H9 (cell line): ENCODE measurements at regions not wholly inside any gene's neighbourhood (a gene's known extent, or its start where the extent isn't known, plus 50 kb on each side); places are given as distances from the start of the nearest gene placed in this dataset.

ENCODE experiments used
- DNase-seq: peaks from one replicate; pipeline ENCODE4 v3.0.0-alpha.2; 2017
- H2AFZ ChIP-seq: one replicate; pipeline ENCODE4 v1.6.1; 2013; ENCODE audit warnings: mild to moderate bottlenecking, low read length, control low read depth, moderate library complexity
- H2AK5ac ChIP-seq: 2 replicates; pipeline ENCODE4 v1.6.1; 2013; ENCODE audit warnings: low read length, control low read depth, mixed read lengths; ENCODE audit not compliant: insufficient read length
- H2BK120ac ChIP-seq: one replicate; pipeline ENCODE4 v1.6.1; 2013; ENCODE audit warnings: low read depth, mild to moderate bottlenecking, low read length, control low read depth, inconsistent platforms; ENCODE audit not compliant: poor library complexity, severe bottlenecking
- H2BK12ac ChIP-seq: 2 replicates; pipeline ENCODE4 v1.6.1; 2013; ENCODE audit warnings: low read length, control low read depth, mixed read lengths, low read depth; ENCODE audit not compliant: insufficient read length
- H2BK15ac ChIP-seq: 2 replicates; pipeline ENCODE4 v1.6.1; 2013; ENCODE audit warnings: low read depth, low read length, control low read depth
- H2BK20ac ChIP-seq: one replicate; pipeline ENCODE4 v1.6.1; 2013; ENCODE audit warnings: low read depth, mild to moderate bottlenecking, low read length, control low read depth, inconsistent platforms; ENCODE audit not compliant: poor library complexity, severe bottlenecking
- H2BK5ac ChIP-seq: 2 replicates; pipeline ENCODE4 v1.6.1; 2013; ENCODE audit warnings: low read length, control low read depth, mixed read lengths; ENCODE audit not compliant: insufficient read length
- H3K14ac ChIP-seq: 2 replicates; pipeline ENCODE4 v1.6.1; 2013; ENCODE audit warnings: low read length, control low read depth; ENCODE audit not compliant: insufficient read depth
- H3K18ac ChIP-seq: 2 replicates; pipeline ENCODE4 v1.6.1; 2013; ENCODE audit warnings: low read depth, mild to moderate bottlenecking, mixed read lengths, low read length, control low read depth; ENCODE audit not compliant: insufficient read length
- H3K23ac ChIP-seq: 2 replicates; pipeline ENCODE4 v1.6.1; 2013; ENCODE audit warnings: low read length, control low read depth, mixed read lengths, low read depth; ENCODE audit not compliant: insufficient read length
- H3K23me2 ChIP-seq: 2 replicates; pipeline ENCODE4 v1.6.1; 2013; ENCODE audit warnings: low read depth, mild to moderate bottlenecking, mixed read lengths, low read length, control low read depth; ENCODE audit not compliant: insufficient read length, poor library complexity, severe bottlenecking
- H3K27ac ChIP-seq: 2 replicates; pipeline ENCODE4 v1.5.1; 2013; ENCODE audit warnings: low read length, control low read depth, mixed read lengths, low read depth; ENCODE audit not compliant: insufficient read length
- H3K27me3 ChIP-seq: 2 replicates; pipeline ENCODE4 v1.6.1; 2013; ENCODE audit warnings: low read length, control low read depth, inconsistent platforms; ENCODE audit not compliant: insufficient read depth
- H3K4ac ChIP-seq: 2 replicates; pipeline ENCODE4 v1.6.1; 2013; ENCODE audit warnings: low read depth, mild to moderate bottlenecking, control low read depth, inconsistent platforms, low read length, moderate library complexity
- H3K4me1 ChIP-seq: 2 replicates; pipeline ENCODE4 v1.6.1; 2013; ENCODE audit warnings: low read length, control low read depth, inconsistent platforms; ENCODE audit not compliant: insufficient read depth
- H3K4me2 ChIP-seq: 2 replicates; pipeline ENCODE4 v1.6.1; 2013; ENCODE audit warnings: low read length, control low read depth, mixed read lengths; ENCODE audit not compliant: insufficient read length, insufficient read depth
- H3K56ac ChIP-seq: 2 replicates; pipeline ENCODE4 v1.6.1; 2013; ENCODE audit warnings: low read depth, mild to moderate bottlenecking, mixed read lengths, low read length, control low read depth; ENCODE audit not compliant: insufficient read length
- H3K79me1 ChIP-seq: 2 replicates; pipeline ENCODE4 v1.6.1; 2013; ENCODE audit warnings: low read depth, mild to moderate bottlenecking, moderate library complexity, low read length, control low read depth, inconsistent platforms; ENCODE audit not compliant: insufficient read depth, poor library complexity, severe bottlenecking
- H3K79me2 ChIP-seq: 2 replicates; pipeline ENCODE4 v1.6.1; 2013; ENCODE audit warnings: low read length, control low read depth, inconsistent platforms; ENCODE audit not compliant: insufficient read depth
- H3K9ac ChIP-seq: 2 replicates; pipeline ENCODE4 v1.6.1; 2013; ENCODE audit warnings: low read length, control low read depth, mixed read lengths; ENCODE audit not compliant: insufficient read length; ENCODE audit errors: extremely low read depth
- H3K9me3 ChIP-seq: one replicate; pipeline ENCODE4 v1.6.1; 2013; ENCODE audit warnings: low read depth, low read length, inconsistent platforms; ENCODE audit not compliant: control insufficient read depth
- H3T11ph ChIP-seq: one replicate; pipeline ENCODE4 v1.6.1; 2013; ENCODE audit warnings: mild to moderate bottlenecking, low read length, control low read depth, inconsistent platforms
- H4K20me1 ChIP-seq: one replicate; pipeline ENCODE4 v1.6.1; 2013; ENCODE audit not compliant: control insufficient read depth, insufficient read length, insufficient read depth
- H4K5ac ChIP-seq: 2 replicates; pipeline ENCODE4 v1.6.1; 2013; ENCODE audit warnings: low read depth, mild to moderate bottlenecking, mixed read lengths, low read length, control low read depth; ENCODE audit not compliant: insufficient read length
- H4K8ac ChIP-seq: replicated peaks from 2 replicates; pipeline ENCODE4 v1.6.1; 2013; ENCODE audit warnings: low read length, control low read depth, mixed read lengths, low read depth; ENCODE audit not compliant: insufficient read length
- H4K91ac ChIP-seq: 2 replicates; pipeline ENCODE4 v1.6.1; 2013; ENCODE audit warnings: low read depth, mild to moderate bottlenecking, moderate library complexity, mixed read lengths, low read length, control low read depth; ENCODE audit not compliant: insufficient read length
- H3K27ac Mint-ChIP-seq, 3 experiments: 2 replicates in 2 of 3; 3 replicates in 1 of 3; pipeline ENCODE4 v1.8.0; 2020 to 2021; ENCODE audit warnings: mixed read lengths in 3 of 3, mild to moderate bottlenecking in 1 of 3, moderate library complexity in 1 of 3
- H3K27me3 Mint-ChIP-seq: 2 replicates; pipeline ENCODE4 v1.8.0; 2021; ENCODE audit warnings: low read depth, mild to moderate bottlenecking, moderate library complexity, mixed read lengths
- H3K36me3 Mint-ChIP-seq, 3 experiments: 2 replicates in 2 of 3; 3 replicates in 1 of 3; pipeline ENCODE4 v1.8.0; 2020 to 2021; ENCODE audit warnings: low read depth in 3 of 3, mixed read lengths in 3 of 3; ENCODE audit not compliant: insufficient read depth in 1 of 3
- H3K4me1 Mint-ChIP-seq, 2 experiments: 2 replicates each; pipeline ENCODE4 v1.8.0; 2020; ENCODE audit warnings: mixed read lengths in 2 of 2
- H3K4me3 Mint-ChIP-seq, 2 experiments: 2 replicates in 1 of 2; 3 replicates in 1 of 2; pipeline ENCODE4 v1.8.0; 2020 to 2021; ENCODE audit warnings: mild to moderate bottlenecking in 2 of 2, mixed read lengths in 2 of 2, moderate library complexity in 1 of 2
- H3K9me3 Mint-ChIP-seq, 2 experiments: 2 replicates in 1 of 2; 3 replicates in 1 of 2; pipeline ENCODE4 v1.8.0; 2020; ENCODE audit warnings: mild to moderate bottlenecking in 2 of 2, mixed read lengths in 2 of 2, moderate library complexity in 1 of 2
- CTCF ChIP-seq: fragments of 200-600 bp; sonication (generic); conservative IDR thresholded peaks from 3 replicates; pipeline ENCODE4 v1.8.0; 2021; ENCODE audit warnings: antibody characterized with exemption, mild to moderate bottlenecking
- WGBS: extraction: QIAGEN DNeasy Blood & Tissue Kit; methylation state at CpG from one replicate; pipeline ENCODE4 v1.1.7; 2013; ENCODE audit warnings: missing lambda C conversion rate, low lambda C conversion rate, mixed read lengths; ENCODE audit not compliant: insufficient read length; ENCODE audit errors: extremely low coverage; 5-methylcytosine and 5-hydroxymethylcytosine counted together

GRCh38 chr4:156344397-156344796 is 390.7 kb upstream of the CTSO start:
- Histone ChIP-seq H3K27me3 (no peaks in the 10 kb centered on the region), H2AK5ac (no peak overlapping the region), H4K91ac (no peak overlapping the region), H3K79me1 (no peaks in the 10 kb centered on the region), H3T11ph (no peak overlapping the region), H4K5ac (no peak overlapping the region), H3K4ac (no peak overlapping the region), H3K9ac (no peak overlapping the region), H2BK15ac (no peak overlapping the region), H3K14ac (no peak overlapping the region), H3K18ac (no peak overlapping the region), H2BK120ac (no peak overlapping the region), H3K27ac (no peak overlapping the region), H4K20me1 (no peaks in the 10 kb centered on the region), H3K79me2 (no peaks in the 10 kb centered on the region), H3K56ac (no peak overlapping the region), H2BK12ac (no peak overlapping the region), H2AFZ (no peak overlapping the region), H3K23me2 (no peaks in the 10 kb centered on the region), H3K4me2 (no peak overlapping the region), H2BK5ac (no peak overlapping the region), H3K9me3 (no peaks in the 10 kb centered on the region), H2BK20ac (no peak overlapping the region), H3K4me1 (no peaks in the 10 kb centered on the region), H4K8ac (no peak overlapping the region), H3K23ac (no peak overlapping the region)
- H3K27me3 Mint-ChIP-seq = no peaks in the 10 kb centered on the region
- TF ChIP-seq CTCF = no peak
- no CpG with 5 or more reads among the region's 1 CpG for WGBS
- H3K4me3 Mint-ChIP-seq = no peak overlapping the region
- H3K27ac Mint-ChIP-seq = peak overlapping the region in 1 of 3 experiments; percentile 37; a peak in 3 of 7 replicates
- H3K36me3 Mint-ChIP-seq = no peaks in the 10 kb centered on the region
- no peaks in the 10 kb centered on the region; a peak in 1 of 5 replicates for H3K9me3 Mint-ChIP-seq
- no peak for DNase-seq
- peaks cover 21 to 34% of the 10 kb centered on the region in 2 experiments for H3K4me1 Mint-ChIP-seq
